Liver (tissue), 8 donors: ENCODE measurements at regions not wholly inside any gene's neighbourhood (a gene's known extent, or its start where the extent isn't known, plus 50 kb on each side); places are given as distances from the start of the nearest gene placed in this dataset.

Experiments used
- DNase-seq: peaks from one replicate; pipeline ENCODE4 v3.0.0-alpha.2; 2017; ENCODE audit warnings: low spot score
- H3K27ac ChIP-seq, 2 donors: one replicate each; pipeline ENCODE4 v1.7.0; 2013; ENCODE audit warnings: inconsistent platforms in 2 of 2, low read length in 2 of 2, control low read depth in 1 of 2, low read depth in 1 of 2, mild to moderate bottlenecking in 1 of 2
- H3K27me3 ChIP-seq, 4 donors: one replicate each; pipeline versions ENCODE4 v1.6.1 to v1.7.0; 2013; ENCODE audit warnings: low read length in 3 of 4, inconsistent platforms in 1 of 4, mild to moderate bottlenecking in 1 of 4, moderate library complexity in 1 of 4; ENCODE audit not compliant: control insufficient read depth in 4 of 4, insufficient read depth in 4 of 4
- H3K36me3 ChIP-seq, 4 donors: one replicate each; pipeline versions ENCODE4 v1.6.1 to v1.7.0; 2013; ENCODE audit warnings: low read length in 3 of 4, mild to moderate bottlenecking in 3 of 4, low read depth in 1 of 4, moderate library complexity in 1 of 4; ENCODE audit not compliant: control insufficient read depth in 4 of 4, insufficient read depth in 3 of 4
- H3K4me1 ChIP-seq, 4 donors: one replicate each; pipeline versions ENCODE4 v1.6.1 to v1.7.0; 2013; ENCODE audit warnings: low read length in 3 of 4, mild to moderate bottlenecking in 3 of 4, moderate library complexity in 1 of 4; ENCODE audit not compliant: control insufficient read depth in 4 of 4, insufficient read depth in 4 of 4
- H3K4me3 ChIP-seq, 3 donors: one replicate each; pipeline versions ENCODE4 v1.6.1 to v1.7.0; 2013; ENCODE audit warnings: low read length in 3 of 3, control low read depth in 1 of 3, low read depth in 1 of 3, mild to moderate bottlenecking in 1 of 3
- H3K9ac ChIP-seq, 2 donors: one replicate each; pipeline ENCODE4 v1.7.0; 2013; ENCODE audit warnings: low read length in 2 of 2, mild to moderate bottlenecking in 2 of 2, moderate library complexity in 2 of 2, control low read depth in 1 of 2, low read depth in 1 of 2
- H3K9me3 ChIP-seq, 4 donors: one replicate each; pipeline versions ENCODE4 v1.6.1 to v1.7.0; 2013; ENCODE audit warnings: low read length in 3 of 4; ENCODE audit not compliant: control insufficient read depth in 4 of 4
- ATF3 ChIP-seq: IDR thresholded peaks from 2 replicates; pipeline ENCODE4 v1.6.1; 2016; ENCODE audit warnings: antibody characterized with exemption
- CTCF ChIP-seq: fragments of 150-350 bp; IDR thresholded peaks from 2 replicates; pipeline ENCODE4 v1.5.1; 2017; ENCODE audit warnings: improper control_type of control experiment, low read depth, low read length; ENCODE audit not compliant: missing input control
- EGR1 ChIP-seq, 2 donors: IDR thresholded peaks; 2 replicates each; pipeline ENCODE4 v1.6.1; 2016 to 2018; ENCODE audit warnings: antibody characterized with exemption in 2 of 2, low read depth in 2 of 2
- FOXA1 ChIP-seq: IDR thresholded peaks from 2 replicates; pipeline ENCODE4 v1.6.1; 2016; ENCODE audit warnings: antibody characterized with exemption
- FOXA2 ChIP-seq: IDR thresholded peaks from 2 replicates; pipeline ENCODE4 v1.6.1; 2016; ENCODE audit warnings: antibody characterized with exemption
- GABPA ChIP-seq, 2 donors: IDR thresholded peaks in 1 of 2; conservative IDR thresholded peaks in 1 of 2; 2 replicates each; pipeline ENCODE4 v1.6.1; 2016; ENCODE audit warnings: antibody characterized with exemption in 2 of 2, mild to moderate bottlenecking in 1 of 2, moderate library complexity in 1 of 2
- HNF4G ChIP-seq: IDR thresholded peaks from 2 replicates; pipeline ENCODE4 v1.6.1; 2016; ENCODE audit warnings: antibody characterized with exemption
- JUND ChIP-seq, 2 donors: IDR thresholded peaks; 2 replicates each; pipeline ENCODE4 v1.6.1; 2016; ENCODE audit warnings: antibody characterized with exemption in 2 of 2
- MAX ChIP-seq: IDR thresholded peaks from 2 replicates; pipeline ENCODE4 v1.6.1; 2016; ENCODE audit warnings: antibody characterized with exemption
- NR2F2 ChIP-seq: IDR thresholded peaks from 2 replicates; pipeline ENCODE4 v1.6.1; 2016; ENCODE audit warnings: antibody characterized with exemption
- RAD21 ChIP-seq, 2 donors: IDR thresholded peaks; 2 replicates each; pipeline ENCODE4 v1.6.1; 2016; ENCODE audit warnings: antibody characterized with exemption in 2 of 2, mild to moderate bottlenecking in 2 of 2
- REST ChIP-seq: IDR thresholded peaks from 2 replicates; pipeline ENCODE4 v1.6.1; 2016; ENCODE audit warnings: antibody characterized with exemption, mild to moderate bottlenecking
- RXRA ChIP-seq, 2 donors: IDR thresholded peaks; 2 replicates each; pipeline ENCODE4 v1.6.1; 2017 to 2018; ENCODE audit warnings: antibody characterized with exemption in 2 of 2, mild to moderate bottlenecking in 1 of 2
- SP1 ChIP-seq: IDR thresholded peaks from 2 replicates; pipeline ENCODE4 v1.6.1; 2018; ENCODE audit warnings: antibody characterized with exemption, mild to moderate bottlenecking
- TAF1 ChIP-seq: conservative IDR thresholded peaks from 2 replicates; pipeline ENCODE4 v1.6.1; 2016; ENCODE audit warnings: antibody characterized with exemption, mild to moderate bottlenecking
- YY1 ChIP-seq: IDR thresholded peaks from 2 replicates; pipeline ENCODE4 v1.6.1; 2016; ENCODE audit warnings: antibody characterized with exemption, mild to moderate bottlenecking
- ZBTB33 ChIP-seq: IDR thresholded peaks from 2 replicates; pipeline ENCODE4 v1.6.1; 2016; ENCODE audit warnings: antibody characterized with exemption
- WGBS: extraction: QIAGEN DNeasy Blood & Tissue Kit; methylation state at CpG from one replicate; pipeline ENCODE4 v1.1.7; 2013; 5-methylcytosine and 5-hydroxymethylcytosine counted together
- donor health status: healthy.
- donor health status: healthy.
- donor health status: healthy.
- donor health status: healthy.
- donor health status: healthy.

GRCh38 chr2:67159929-67160328 is 237.2 kb upstream of the ETAA1 start:
- 78% methylated on average over 4 of the region's 4 CpGs for WGBS
- TF ChIP-seq FOXA1 (no peak), CTCF (no peak), YY1 (no peak), TAF1 (no peak)
- Histone ChIP-seq H3K36me3 (no peaks in the 10 kb centered on the region), H3K9me3 (no peaks in the 10 kb centered on the region), H3K9ac (no peak overlapping the region), H3K27ac (no peak overlapping the region), H3K4me1 (no peaks in the 10 kb centered on the region), H3K27me3 (peaks cover 0 to 4% (median 0%) of the 10 kb centered on the region in 4 donors), H3K4me3 (no peak overlapping the region)
- DNase-seq = no peak

GRCh38 chr2:67164771-67165522 is 232.2 kb upstream of the ETAA1 start:
- no peak overlapping the region for H3K9ac ChIP-seq
- 71% methylated on average over 4 of the region's 4 CpGs for WGBS
- peaks cover 0 to 3% (median 0%) of the 10 kb centered on the region in 4 donors for H3K9me3 ChIP-seq
- H3K4me3 ChIP-seq = no peak overlapping the region
- H3K27ac ChIP-seq = no peak overlapping the region
- peaks cover 0 to 6% (median 2%) of the 10 kb centered on the region in 4 donors for H3K27me3 ChIP-seq
- no peak for DNase-seq
- H3K36me3 ChIP-seq = no peaks in the 10 kb centered on the region
- TF ChIP-seq FOXA2 (no peak), NR2F2 (no peak), HNF4G (no peak), MAX (no peak), YY1 (no peak), TAF1 (no peak), EGR1 (IDR thresholded peaks at IDR 0.05; ENCODE audit: low read depth in 2 of 2) (no peak), CTCF (no peak), ZBTB33 (no peak), ATF3 (no peak), REST (no peak), RXRA (IDR thresholded peaks at IDR 0.05) (no peak), GABPA (IDR thresholded peaks at IDR 0.05 in 1 of 2, conservative IDR thresholded peaks at IDR 0.05 in 1 of 2) (no peak), JUND (IDR thresholded peaks at IDR 0.05) (no peak), RAD21 (IDR thresholded peaks at IDR 0.05) (no peak), FOXA1 (no peak), SP1 (no peak)
- H3K4me1 ChIP-seq = no peaks in the 10 kb centered on the region
